ENCODE measurements at regions not wholly inside any gene's neighbourhood (a gene's known extent, or its start where the extent isn't known, plus 50 kb on each side); places are given as distances from the start of the nearest gene placed in this dataset.

DNA sequence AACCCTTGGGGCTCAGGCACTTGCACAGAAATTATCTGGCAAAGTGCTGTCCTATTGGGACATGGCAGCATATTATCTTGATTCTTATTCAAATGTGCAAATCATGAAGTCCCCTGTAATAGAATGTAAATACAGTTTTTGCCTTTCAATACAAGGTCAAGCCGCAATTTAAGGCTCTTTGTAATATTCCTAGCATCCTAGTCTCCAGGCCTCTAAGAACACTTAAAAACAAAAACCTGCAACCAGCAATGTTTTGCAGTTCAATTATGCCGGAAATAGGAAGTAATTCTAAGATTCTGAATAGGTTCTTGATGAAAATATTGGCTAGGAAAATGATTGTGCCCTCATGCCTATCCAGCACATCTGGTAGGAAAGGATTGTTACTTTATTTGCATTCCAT, 197.2 kb upstream of the IRAK1BP1 start:
- TF ChIP-seq, protein P1, sequence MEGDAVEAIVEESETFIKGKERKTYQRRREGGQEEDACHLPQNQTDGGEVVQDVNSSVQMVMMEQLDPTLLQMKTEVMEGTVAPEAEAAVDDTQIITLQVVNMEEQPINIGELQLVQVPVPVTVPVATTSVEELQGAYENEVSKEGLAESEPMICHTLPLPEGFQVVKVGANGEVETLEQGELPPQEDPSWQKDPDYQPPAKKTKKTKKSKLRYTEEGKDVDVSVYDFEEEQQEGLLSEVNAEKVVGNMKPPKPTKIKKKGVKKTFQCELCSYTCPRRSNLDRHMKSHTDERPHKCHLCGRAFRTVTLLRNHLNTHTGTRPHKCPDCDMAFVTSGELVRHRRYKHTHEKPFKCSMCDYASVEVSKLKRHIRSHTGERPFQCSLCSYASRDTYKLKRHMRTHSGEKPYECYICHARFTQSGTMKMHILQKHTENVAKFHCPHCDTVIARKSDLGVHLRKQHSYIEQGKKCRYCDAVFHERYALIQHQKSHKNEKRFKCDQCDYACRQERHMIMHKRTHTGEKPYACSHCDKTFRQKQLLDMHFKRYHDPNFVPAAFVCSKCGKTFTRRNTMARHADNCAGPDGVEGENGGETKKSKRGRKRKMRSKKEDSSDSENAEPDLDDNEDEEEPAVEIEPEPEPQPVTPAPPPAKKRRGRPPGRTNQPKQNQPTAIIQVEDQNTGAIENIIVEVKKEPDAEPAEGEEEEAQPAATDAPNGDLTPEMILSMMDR (IDR thresholded peaks at IDR 0.05), result no peak
- TF ChIP-seq POLR2A (IDR thresholded peaks at IDR 0.05), result no peak
